DOHH2 (cell line): ENCODE measurements at regions not wholly inside any gene's neighbourhood (a gene's known extent, or its start where the extent isn't known, plus 50 kb on each side); places are given as distances from the start of the nearest gene placed in this dataset.
A peak's percentile ranks its signal among the peaks of the same experiment; 100 is the strongest.

Source experiments
- CTCF ChIP-seq: fragments of 200-600 bp; sonication (generic); IDR thresholded peaks from one replicate; pipeline ENCODE4 v1.5.1; 2014; ENCODE audit warnings: antibody characterized with exemption, mild to moderate bottlenecking, low read depth, low read length; ENCODE audit not compliant: poor library complexity, severe bottlenecking
- EZH2phosphoT487 ChIP-seq: fragments of 200-600 bp; sonication (generic); IDR thresholded peaks from 2 replicates; pipeline ENCODE4 v1.6.1; 2017; ENCODE audit warnings: borderline replicate concordance, mild to moderate bottlenecking, antibody characterized with exemption, low read length, moderate library complexity, mixed read lengths

- TF ChIP-seq CTCF (peak; percentile 69), EZH2phosphoT487 (no peak)
Measured at GRCh38 chr2:58571181-58571852, 330.2 kb upstream of the FANCL start.
